ENCODE measurements at regions not wholly inside any gene's neighbourhood (a gene's known extent, or its start where the extent isn't known, plus 50 kb on each side); places are given as distances from the start of the nearest gene placed in this dataset.

- Histone ChIP-seq H3K27ac (ENCODE audit: low read depth in 2 of 2, low read length in 1 of 2) (no peak overlapping the region), H3K27me3 (ENCODE audit: control insufficient read depth in 1 of 2, insufficient read depth in 2 of 2, low read length in 2 of 2) (no peaks in the 10 kb centered on the region), H3K4me3 (ENCODE audit: low read depth in 1 of 2, low read length in 2 of 2) (no peak overlapping the region), H3K9me3 (ENCODE audit: control insufficient read depth in 2 of 2, insufficient read depth in 1 of 2, low read depth in 1 of 2, low read length in 1 of 2) (no peaks in the 10 kb centered on the region), H3K36me3 (ENCODE audit: control insufficient read depth in 2 of 2, insufficient read depth in 2 of 2, low read length in 1 of 2) (no peaks in the 10 kb centered on the region), H3K4me1 (ENCODE audit: control insufficient read depth in 2 of 2, insufficient read depth in 2 of 2, low read length in 1 of 2) (no peaks in the 10 kb centered on the region)
- WGBS, 2 donors: 68 to 71% methylated on average over 4 of the region's 4 CpGs
Measured at GRCh38 chr2:217054791-217055190, 194.9 kb upstream of the TNP1 start.

- Histone ChIP-seq H3K4me3 (ENCODE audit: low read depth in 1 of 2, low read length in 2 of 2) (no peak overlapping the region), H3K27me3 (ENCODE audit: control insufficient read depth in 1 of 2, insufficient read depth in 2 of 2, low read length in 2 of 2) (no peaks in the 10 kb centered on the region), H3K36me3 (ENCODE audit: control insufficient read depth in 2 of 2, insufficient read depth in 2 of 2, low read length in 1 of 2) (no peaks in the 10 kb centered on the region), H3K27ac (ENCODE audit: low read depth in 2 of 2, low read length in 1 of 2) (no peak overlapping the region), H3K9me3 (ENCODE audit: control insufficient read depth in 2 of 2, insufficient read depth in 1 of 2, low read depth in 1 of 2, low read length in 1 of 2) (no peaks in the 10 kb centered on the region), H3K4me1 (ENCODE audit: control insufficient read depth in 2 of 2, insufficient read depth in 2 of 2, low read length in 1 of 2) (no peaks in the 10 kb centered on the region)
- 94 to 95% methylated on average over 2 of the region's 2 CpGs for WGBS, 2 donors
Measured at GRCh38 chr2:217052856-217053577, 193.2 kb upstream of the TNP1 start.

- 54 to 72% methylated on average over 2 of the region's 2 CpGs for WGBS, 2 donors
- no peak overlapping the region for H3K27ac ChIP-seq (ENCODE audit: low read depth in 2 of 2, low read length in 1 of 2)
Measured at GRCh38 chr2:217051416-217051815, 191.6 kb upstream of the TNP1 start.

GRCh38 chr2:217049956-217050355 lies 190.1 kb upstream of the TNP1 start:
- 74% methylated on average over 3 of the region's 3 CpGs for WGBS, 2 donors
- no peak overlapping the region for H3K4me3 ChIP-seq (ENCODE audit: low read depth in 1 of 2, low read length in 2 of 2)
- no peaks in the 10 kb centered on the region for H3K9me3 ChIP-seq (ENCODE audit: control insufficient read depth in 2 of 2, insufficient read depth in 1 of 2, low read depth in 1 of 2, low read length in 1 of 2)
- H3K4me1 ChIP-seq (ENCODE audit: control insufficient read depth in 2 of 2, insufficient read depth in 2 of 2, low read length in 1 of 2): no peaks in the 10 kb centered on the region
- H3K27ac ChIP-seq (ENCODE audit: low read depth in 2 of 2, low read length in 1 of 2): peak overlapping the region in 1 of 2 donors; percentile 36
- no peaks in the 10 kb centered on the region for H3K36me3 ChIP-seq (ENCODE audit: control insufficient read depth in 2 of 2, insufficient read depth in 2 of 2, low read length in 1 of 2)
- no peaks in the 10 kb centered on the region for H3K27me3 ChIP-seq (ENCODE audit: control insufficient read depth in 1 of 2, insufficient read depth in 2 of 2, low read length in 2 of 2)

More at GRCh38 chr2:217051416-217051815, 191.6 kb upstream of the TNP1 start:
- H3K4me3 ChIP-seq (ENCODE audit: low read depth in 1 of 2, low read length in 2 of 2): no peak overlapping the region
- H3K9me3 ChIP-seq (ENCODE audit: control insufficient read depth in 2 of 2, insufficient read depth in 1 of 2, low read depth in 1 of 2, low read length in 1 of 2): no peaks in the 10 kb centered on the region
- H3K36me3 ChIP-seq (ENCODE audit: control insufficient read depth in 2 of 2, insufficient read depth in 2 of 2, low read length in 1 of 2): no peaks in the 10 kb centered on the region
- no peaks in the 10 kb centered on the region for H3K27me3 ChIP-seq (ENCODE audit: control insufficient read depth in 1 of 2, insufficient read depth in 2 of 2, low read length in 2 of 2)
- H3K4me1 ChIP-seq (ENCODE audit: control insufficient read depth in 2 of 2, insufficient read depth in 2 of 2, low read length in 1 of 2): no peaks in the 10 kb centered on the region

- Histone ChIP-seq H3K4me3 (ENCODE audit: low read depth in 1 of 2, low read length in 2 of 2) (no peak overlapping the region), H3K36me3 (ENCODE audit: control insufficient read depth in 2 of 2, insufficient read depth in 2 of 2, low read length in 1 of 2) (no peaks in the 10 kb centered on the region), H3K27me3 (ENCODE audit: control insufficient read depth in 1 of 2, insufficient read depth in 2 of 2, low read length in 2 of 2) (no peaks in the 10 kb centered on the region), H3K9me3 (ENCODE audit: control insufficient read depth in 2 of 2, insufficient read depth in 1 of 2, low read depth in 1 of 2, low read length in 1 of 2) (no peaks in the 10 kb centered on the region), H3K27ac (ENCODE audit: low read depth in 2 of 2, low read length in 1 of 2) (no peak overlapping the region), H3K4me1 (ENCODE audit: control insufficient read depth in 2 of 2, insufficient read depth in 2 of 2, low read length in 1 of 2) (no peaks in the 10 kb centered on the region)
- WGBS, 2 donors: 74 to 75% methylated on average over 7 of the region's 7 CpGs
Measured at GRCh38 chr2:217049422-217049821, 189.6 kb upstream of the TNP1 start.

- WGBS, 2 donors: 89 to 91% methylated on average over 1 of the region's 1 CpG
- Histone ChIP-seq H3K36me3 (ENCODE audit: control insufficient read depth in 2 of 2, insufficient read depth in 2 of 2, low read length in 1 of 2) (no peaks in the 10 kb centered on the region), H3K4me1 (ENCODE audit: control insufficient read depth in 2 of 2, insufficient read depth in 2 of 2, low read length in 1 of 2) (no peaks in the 10 kb centered on the region), H3K27ac (ENCODE audit: low read depth in 2 of 2, low read length in 1 of 2) (peak overlapping the region in 1 of 2 donors; percentile 35), H3K27me3 (ENCODE audit: control insufficient read depth in 1 of 2, insufficient read depth in 2 of 2, low read length in 2 of 2) (no peaks in the 10 kb centered on the region), H3K9me3 (ENCODE audit: control insufficient read depth in 2 of 2, insufficient read depth in 1 of 2, low read depth in 1 of 2, low read length in 1 of 2) (no peaks in the 10 kb centered on the region), H3K4me3 (ENCODE audit: low read depth in 1 of 2, low read length in 2 of 2) (no peak overlapping the region)
Measured at GRCh38 chr2:217048730-217049129, 188.9 kb upstream of the TNP1 start.

GRCh38 chr2:217047631-217048030 lies 187.8 kb upstream of the TNP1 start:
- Histone ChIP-seq H3K36me3 (ENCODE audit: control insufficient read depth in 2 of 2, insufficient read depth in 2 of 2, low read length in 1 of 2) (no peaks in the 10 kb centered on the region), H3K9me3 (ENCODE audit: control insufficient read depth in 2 of 2, insufficient read depth in 1 of 2, low read depth in 1 of 2, low read length in 1 of 2) (no peaks in the 10 kb centered on the region), H3K27ac (ENCODE audit: low read depth in 2 of 2, low read length in 1 of 2) (peak overlapping the region in 1 of 2 donors; percentile 2), H3K27me3 (ENCODE audit: control insufficient read depth in 1 of 2, insufficient read depth in 2 of 2, low read length in 2 of 2) (no peaks in the 10 kb centered on the region), H3K4me3 (ENCODE audit: low read depth in 1 of 2, low read length in 2 of 2) (no peak overlapping the region), H3K4me1 (ENCODE audit: control insufficient read depth in 2 of 2, insufficient read depth in 2 of 2, low read length in 1 of 2) (no peaks in the 10 kb centered on the region)
- WGBS, 2 donors: 56 to 92% methylated on average over 1 of the region's 1 CpG

GRCh38 chr2:217047209-217047608 lies 187.3 kb upstream of the TNP1 start:
- H3K4me3 ChIP-seq (ENCODE audit: low read depth in 1 of 2, low read length in 2 of 2): no peak overlapping the region
- no peaks in the 10 kb centered on the region for H3K9me3 ChIP-seq (ENCODE audit: control insufficient read depth in 2 of 2, insufficient read depth in 1 of 2, low read depth in 1 of 2, low read length in 1 of 2)
- 63 to 86% methylated on average over 3 of the region's 3 CpGs for WGBS, 2 donors
- H3K27ac ChIP-seq (ENCODE audit: low read depth in 2 of 2, low read length in 1 of 2): peak overlapping the region in 1 of 2 donors; percentile 2
- H3K4me1 ChIP-seq (ENCODE audit: control insufficient read depth in 2 of 2, insufficient read depth in 2 of 2, low read length in 1 of 2): no peaks in the 10 kb centered on the region
- H3K27me3 ChIP-seq (ENCODE audit: control insufficient read depth in 1 of 2, insufficient read depth in 2 of 2, low read length in 2 of 2): no peaks in the 10 kb centered on the region
- no peaks in the 10 kb centered on the region for H3K36me3 ChIP-seq (ENCODE audit: control insufficient read depth in 2 of 2, insufficient read depth in 2 of 2, low read length in 1 of 2)

- H3K27me3 ChIP-seq (ENCODE audit: control insufficient read depth in 1 of 2, insufficient read depth in 2 of 2, low read length in 2 of 2): no peaks in the 10 kb centered on the region
- no peaks in the 10 kb centered on the region for H3K36me3 ChIP-seq (ENCODE audit: control insufficient read depth in 2 of 2, insufficient read depth in 2 of 2, low read length in 1 of 2)
- H3K4me1 ChIP-seq (ENCODE audit: control insufficient read depth in 2 of 2, insufficient read depth in 2 of 2, low read length in 1 of 2): no peaks in the 10 kb centered on the region
- no peaks in the 10 kb centered on the region for H3K9me3 ChIP-seq (ENCODE audit: control insufficient read depth in 2 of 2, insufficient read depth in 1 of 2, low read depth in 1 of 2, low read length in 1 of 2)
- H3K4me3 ChIP-seq (ENCODE audit: low read depth in 1 of 2, low read length in 2 of 2): no peak overlapping the region
- WGBS, 2 donors: 45 to 61% methylated on average over 7 of the region's 7 CpGs
- H3K27ac ChIP-seq (ENCODE audit: low read depth in 2 of 2, low read length in 1 of 2): no peak overlapping the region
Measured at GRCh38 chr2:217045700-217046475, 186.0 kb upstream of the TNP1 start.
